T-helper 2 cell (primary cell): ENCODE measurements at regions not wholly inside any gene's neighbourhood (a gene's known extent, or its start where the extent isn't known, plus 50 kb on each side); places are given as distances from the start of the nearest gene placed in this dataset.
"Not testable (repeated sequence)": the region's sequence is repeated elsewhere in the genome, so short reads cannot be mapped to it uniquely, and the experiment has no call there.

Experiments
- DNase-seq, 5 experiments: peaks; one replicate each; pipeline versions ENCODE4 v3.0.0 to v3.0.0-alpha.2; 2012 to 2022

GRCh38 chr9:84511651-84512050, 157.9 kb upstream of the NTRK2 start:
- DNase-seq, result no peak

DNA sequence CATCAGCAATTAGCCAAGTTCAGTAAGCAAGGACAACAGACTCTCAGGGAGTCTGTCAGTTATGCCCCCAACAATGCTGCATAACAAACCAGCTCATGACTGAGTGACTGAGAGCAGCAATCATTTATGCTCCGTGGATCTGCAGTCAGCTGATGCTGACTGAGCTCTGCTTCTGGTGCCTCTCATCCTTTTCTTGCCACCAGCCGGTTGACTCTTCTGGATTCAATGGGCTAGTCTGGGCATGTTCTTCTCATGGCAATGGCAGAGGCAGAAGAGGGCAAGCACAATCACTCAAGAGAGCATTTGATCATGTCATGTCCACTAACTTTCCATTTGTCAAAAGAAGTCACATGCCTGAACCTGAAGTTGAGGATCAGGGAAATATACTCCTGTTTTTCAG, 157.0 kb upstream of the NTRK2 start:
- no peak for DNase-seq

DNA sequence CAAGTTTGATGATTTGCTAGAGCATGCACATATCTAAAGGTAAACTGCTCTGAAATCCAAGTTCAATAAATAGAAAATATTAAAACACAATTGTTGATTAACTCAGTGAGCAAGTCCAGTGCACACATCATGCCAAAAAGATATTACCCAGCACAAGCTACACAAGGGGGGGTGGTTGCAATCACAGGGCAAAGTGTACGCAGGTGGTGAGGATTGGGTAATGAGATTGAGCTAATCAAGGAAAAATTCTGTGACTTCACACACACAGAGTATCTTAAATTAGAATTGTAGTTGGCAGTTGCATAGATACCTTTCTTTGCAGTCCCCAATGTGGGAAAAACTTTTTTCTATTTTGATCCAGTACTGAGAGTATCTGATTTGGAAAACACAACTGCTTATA, 156.1 kb upstream of the NTRK2 start:
- DNase-seq, result no peak

- DNase-seq, result no peak
Measured at GRCh38 chr9:84513979-84514378, 155.6 kb upstream of the NTRK2 start.

GRCh38 chr9:84514421-84514820, 155.1 kb upstream of the NTRK2 start:
- DNase-seq, result no peak

DNA sequence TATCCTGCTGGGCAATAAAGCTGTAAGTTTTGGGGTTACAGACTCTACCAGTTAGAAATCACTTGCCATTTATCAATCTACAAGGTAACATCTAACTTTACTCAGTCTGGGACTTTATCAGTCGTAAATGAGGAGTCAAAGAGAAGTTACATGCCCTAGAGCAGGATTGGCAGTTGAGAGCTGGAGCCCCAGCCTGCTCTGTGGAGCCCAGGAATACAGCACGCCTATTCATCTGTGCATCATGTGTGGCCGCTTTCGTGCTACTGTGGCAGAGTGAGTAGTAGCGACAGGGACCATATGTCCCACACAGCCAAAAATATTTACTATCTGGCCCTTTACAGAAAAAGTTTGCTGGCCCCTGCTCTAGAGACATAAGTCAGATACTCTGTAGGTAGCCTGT, 152.5 kb upstream of the NTRK2 start:
- no peak for DNase-seq

GRCh38 chr9:84519413-84519812, 150.1 kb upstream of the NTRK2 start:
- no peak for DNase-seq

DNA sequence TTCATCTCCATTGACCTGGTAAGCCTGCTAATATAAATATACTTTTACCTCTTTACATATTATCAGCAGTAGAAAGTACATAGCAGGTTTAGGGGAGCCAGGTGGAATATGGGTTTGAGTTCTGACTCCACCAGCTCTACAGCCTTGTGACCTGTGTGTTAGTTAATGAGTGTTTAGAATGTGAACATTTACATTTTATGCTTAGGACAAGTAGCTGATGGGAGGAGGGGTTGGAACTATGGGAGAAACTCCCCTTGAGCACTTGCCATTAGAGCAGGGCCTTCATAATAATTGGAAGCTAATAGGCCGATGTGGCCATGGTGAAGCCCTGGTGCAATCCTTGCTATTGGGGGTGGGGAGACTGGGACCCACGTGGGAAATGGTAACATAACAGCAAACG, 148.3 kb upstream of the NTRK2 start:
- no peak for DNase-seq

DNA sequence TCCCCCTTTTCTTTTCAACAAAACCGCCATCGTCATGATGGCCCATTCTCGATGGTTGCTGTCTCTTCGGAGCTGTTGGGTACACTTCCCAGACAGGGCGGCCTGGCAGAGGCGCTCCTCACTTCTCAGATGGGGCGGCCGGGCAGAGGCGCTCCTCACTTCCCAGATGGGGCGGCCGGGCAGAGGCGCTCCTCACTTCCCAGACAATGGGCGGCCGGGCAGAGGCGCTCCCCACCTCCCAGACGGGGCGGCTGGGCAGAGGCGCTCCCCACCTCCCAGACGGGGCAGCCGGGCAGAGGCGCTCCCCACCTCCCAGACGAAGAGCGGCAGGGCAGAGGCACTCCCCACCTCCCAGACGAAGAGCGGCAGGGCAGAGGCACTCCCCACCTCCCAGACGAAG, 143.3 kb upstream of the NTRK2 start:
- DNase-seq, result not testable (repeated sequence)

DNA sequence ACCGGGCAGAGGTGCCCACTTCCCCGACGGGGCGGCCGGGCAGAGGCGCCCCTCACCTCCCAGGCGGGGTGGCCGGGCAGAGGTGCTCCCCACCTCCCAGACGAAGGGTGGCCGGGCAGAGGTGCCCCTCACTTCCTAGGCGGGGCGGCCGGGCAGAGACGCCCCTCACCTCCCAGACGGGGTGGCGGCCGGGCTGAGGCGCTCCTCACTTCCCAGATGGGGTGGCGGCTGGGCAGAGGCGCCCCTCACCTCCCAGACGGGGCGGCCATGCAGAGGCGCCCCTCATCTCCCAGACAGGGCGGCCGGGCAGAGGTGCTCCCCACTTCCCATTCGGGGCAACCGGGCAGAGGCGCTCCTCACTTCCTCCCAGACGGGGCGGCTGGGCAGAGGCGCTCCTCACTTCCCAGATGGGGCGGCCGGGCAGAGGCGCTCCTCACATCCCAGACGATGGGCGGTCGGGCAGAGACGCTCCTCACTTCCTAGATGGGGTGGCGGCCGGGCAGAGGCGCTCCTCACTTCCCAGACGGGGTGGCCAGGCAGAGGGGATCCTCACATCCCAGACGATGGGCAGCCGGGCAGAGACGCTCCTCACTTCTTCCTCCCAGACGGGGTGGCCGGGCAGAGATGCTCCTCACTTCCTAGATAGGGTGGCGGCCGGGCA, 142.3 kb upstream of the NTRK2 start:
- DNase-seq, result not testable (repeated sequence)

DNA sequence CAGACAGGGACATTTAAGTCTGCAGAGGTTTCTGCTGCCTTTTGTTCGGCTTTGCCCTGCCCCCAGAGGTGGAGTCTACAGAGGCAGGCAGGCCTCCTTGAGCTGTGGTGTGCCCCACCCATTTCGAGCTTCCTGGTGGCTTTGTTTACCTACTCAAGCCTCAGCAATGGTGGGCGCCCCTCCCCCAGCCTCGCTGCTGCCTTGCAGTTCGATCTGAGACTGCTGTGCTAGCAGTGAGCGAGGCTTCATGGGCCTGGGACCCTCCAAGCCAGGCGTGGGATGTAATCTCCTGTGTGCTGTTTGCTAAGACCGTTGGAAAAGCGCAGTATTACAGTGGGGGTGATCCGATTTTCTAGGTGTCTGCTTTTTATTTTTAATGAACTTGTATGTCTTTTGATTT, 133.6 kb upstream of the NTRK2 start:
- DNase-seq, result not testable (repeated sequence)

- DNase-seq, result no peak
Measured at GRCh38 chr9:84538879-84539278, 130.7 kb upstream of the NTRK2 start.

DNA sequence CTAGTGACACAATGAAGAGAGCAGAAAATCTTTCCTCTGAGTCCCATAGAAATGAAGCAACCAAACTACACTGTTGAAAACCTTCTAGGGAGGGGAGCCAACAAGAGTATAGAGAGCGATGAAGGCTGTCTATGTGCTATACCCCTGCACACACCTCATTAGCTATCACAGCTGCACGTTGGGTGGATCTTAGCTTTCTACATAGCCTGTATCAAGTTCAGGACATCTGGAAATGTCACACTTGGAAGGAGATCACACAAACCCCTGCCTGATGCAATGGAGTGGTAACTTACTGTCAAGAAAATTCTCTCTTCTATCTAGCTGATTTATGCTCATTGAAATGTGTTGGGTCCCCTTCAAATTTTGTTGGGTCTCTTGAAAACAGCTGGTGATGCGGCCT, 127.0 kb upstream of the NTRK2 start:
- no peak for DNase-seq

DNA sequence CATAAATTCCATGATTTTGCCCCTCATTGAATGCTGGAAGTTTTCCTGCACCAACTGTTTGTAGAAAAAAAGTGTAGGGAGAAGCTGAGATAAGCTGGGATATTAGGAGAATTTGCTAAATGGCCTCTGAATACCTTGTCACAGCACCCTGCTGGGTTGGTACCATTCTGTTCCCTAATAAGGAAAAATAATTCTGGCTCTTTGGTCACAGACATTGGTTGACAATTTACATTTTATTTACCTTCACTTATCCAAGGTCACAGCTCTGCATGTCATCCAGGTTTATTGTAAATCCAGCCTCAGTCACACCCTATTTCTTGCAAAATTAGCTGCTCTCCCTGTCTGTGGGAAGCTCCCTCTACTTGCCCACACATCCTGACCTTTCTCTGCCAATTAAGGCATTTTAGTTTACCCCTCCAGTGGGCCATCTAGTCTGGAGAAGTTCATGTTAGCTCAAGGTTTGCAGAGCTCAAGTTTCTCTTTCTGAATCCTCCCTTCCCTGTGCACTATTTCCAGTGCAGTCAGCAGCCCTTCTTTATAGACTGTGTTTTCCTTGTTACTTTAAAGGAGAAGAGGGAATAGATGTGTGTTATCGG, 115.4 kb upstream of the NTRK2 start:
- DNase-seq, result no peak

DNA sequence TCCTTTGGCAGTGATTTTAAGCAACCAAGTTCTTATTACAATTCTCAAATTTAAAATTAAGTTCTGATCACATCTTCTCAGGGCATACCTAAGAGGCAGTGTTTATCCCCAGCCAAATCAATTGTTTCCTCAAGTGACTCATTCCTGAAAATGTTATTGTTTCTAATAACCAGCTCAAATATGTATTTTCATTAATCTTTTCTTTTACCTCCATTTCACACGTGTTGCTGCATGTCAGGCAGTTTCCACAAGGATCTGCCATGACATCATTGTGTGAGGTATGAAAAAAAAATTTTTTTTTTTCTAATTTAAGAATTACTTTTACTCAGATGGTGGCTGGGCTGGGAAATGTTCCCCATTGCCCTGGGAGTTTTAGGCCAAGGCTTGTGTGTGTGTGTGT, 113.0 kb upstream of the NTRK2 start:
- DNase-seq, result no peak

GRCh38 chr9:84557751-84558150, 111.8 kb upstream of the NTRK2 start:
- no peak for DNase-seq

- no peak for DNase-seq
Measured at GRCh38 chr9:84563691-84564090, 105.8 kb upstream of the NTRK2 start.

DNA sequence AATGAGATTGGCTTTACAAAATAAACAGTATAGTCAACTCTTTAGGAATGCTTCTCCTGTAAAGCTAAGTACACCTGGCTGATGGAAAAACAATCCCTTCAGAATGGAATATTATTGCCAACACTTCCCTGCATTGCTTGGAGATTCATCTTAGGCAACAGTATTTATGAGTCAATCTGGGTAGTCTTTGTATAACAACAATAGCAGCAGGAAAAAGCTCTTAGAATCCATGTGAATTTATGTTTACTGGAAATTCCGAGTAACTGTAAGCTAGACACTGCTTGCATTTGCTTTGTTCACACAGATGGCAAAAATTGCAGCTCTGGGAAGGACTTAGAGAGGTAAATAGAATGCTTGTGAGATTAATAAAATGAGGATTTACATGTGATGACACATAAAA, 101.7 kb upstream of the NTRK2 start:
- no peak for DNase-seq

DNA sequence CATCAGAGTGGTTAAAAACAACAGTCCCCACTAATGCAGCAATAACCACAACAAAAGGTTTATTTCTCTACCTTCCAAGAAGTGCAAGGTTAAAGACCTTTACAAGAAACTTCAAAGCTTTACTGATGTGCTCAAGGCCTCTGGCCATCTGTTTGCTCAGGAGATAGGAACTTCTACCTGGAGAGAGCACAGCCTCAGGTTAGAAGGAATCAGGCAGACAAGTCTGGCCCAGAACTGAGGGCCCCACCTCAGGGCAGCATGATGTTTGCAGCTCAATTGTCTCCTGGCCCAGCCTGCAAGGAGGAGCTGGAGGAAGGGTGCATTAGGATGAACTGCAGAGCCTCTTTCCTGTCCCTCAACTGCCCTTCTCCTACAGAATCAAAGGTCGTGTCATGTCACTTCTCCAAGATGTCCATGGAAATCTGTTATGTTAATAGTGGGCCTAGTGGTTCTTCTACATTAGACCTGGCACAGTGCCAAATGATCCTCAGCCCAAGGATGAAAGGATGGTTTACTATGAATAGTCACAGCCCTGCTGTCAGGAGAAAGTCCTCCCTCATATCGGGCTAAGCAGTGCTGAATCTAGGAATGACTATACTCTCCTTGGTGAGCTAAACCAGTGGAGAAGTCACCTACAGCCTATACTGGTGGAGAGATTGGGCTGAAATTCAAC, 98.9 kb upstream of the NTRK2 start:
- no peak for DNase-seq

DNA sequence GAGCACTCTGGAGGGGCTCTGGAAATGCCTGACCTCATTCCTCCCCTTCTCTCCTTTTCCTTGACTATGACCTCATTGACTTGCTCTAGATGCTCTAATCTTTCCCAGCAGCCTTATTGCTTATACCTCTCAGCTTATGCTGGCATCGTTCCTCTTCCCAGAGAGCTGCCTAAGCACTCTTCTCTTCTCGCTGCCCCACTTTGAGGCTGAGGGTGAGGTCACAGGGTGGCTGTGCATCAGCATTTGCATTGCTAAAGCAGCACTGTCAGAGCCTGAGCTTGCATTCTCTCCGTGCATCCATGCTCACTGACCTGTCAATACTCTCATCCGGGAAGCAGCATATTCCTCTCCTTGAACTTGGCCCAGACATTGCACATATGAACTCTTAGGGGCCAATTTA, 96.4 kb upstream of the NTRK2 start:
- no peak for DNase-seq

GRCh38 chr9:84575705-84576104, 93.8 kb upstream of the NTRK2 start:
- DNase-seq, result no peak

DNA sequence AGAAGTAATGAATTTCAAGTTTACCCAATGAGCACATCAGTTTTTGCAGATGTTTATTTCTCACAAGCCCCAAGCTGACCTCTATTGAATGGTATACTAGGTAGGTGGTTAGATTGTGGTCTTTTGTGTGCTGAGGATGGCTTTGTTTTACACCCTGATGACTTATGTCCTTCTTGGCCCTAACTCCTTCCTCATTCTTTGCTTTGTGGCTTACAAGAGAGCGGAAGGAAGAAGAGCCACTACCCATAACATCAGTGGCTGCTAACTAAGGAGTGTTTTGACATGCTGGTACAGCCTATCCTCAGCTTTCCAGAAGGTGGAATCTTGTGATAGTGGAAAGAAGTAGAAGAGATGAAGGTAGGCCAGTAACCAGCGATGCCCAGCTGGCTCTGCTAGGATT, 85.7 kb upstream of the NTRK2 start:
- no peak for DNase-seq

- no peak for DNase-seq
Measured at GRCh38 chr9:84586662-84587061, 82.9 kb upstream of the NTRK2 start.

- DNase-seq, result no peak
Measured at GRCh38 chr9:84587153-84587552, 82.4 kb upstream of the NTRK2 start.

GRCh38 chr9:84589542-84589941, 80.0 kb upstream of the NTRK2 start:
- DNase-seq, result no peak
